Loucy (cell line): ENCODE measurements at regions not wholly inside any gene's neighbourhood (a gene's known extent, or its start where the extent isn't known, plus 50 kb on each side); places are given as distances from the start of the nearest gene placed in this dataset.

ENCODE experiments used
- H2AFZ ChIP-seq: fragments of 200-600 bp; sonication (generic); 2 replicates; pipeline ENCODE4 v1.6.0; 2016; ENCODE audit warnings: antibody characterized with exemption, mild to moderate bottlenecking, low read length, moderate library complexity
- H3F3A ChIP-seq: fragments of 200-600 bp; 2 replicates; pipeline ENCODE4 v1.6.0; 2016; ENCODE audit warnings: antibody characterized with exemption, low read depth, mild to moderate bottlenecking
- H3K27me3 ChIP-seq: fragments of 200-600 bp; sonication (generic); 2 replicates; pipeline ENCODE4 v1.6.1; 2014; ENCODE audit warnings: low read length, mild to moderate bottlenecking; ENCODE audit not compliant: insufficient read depth, poor library complexity, severe bottlenecking
- H3K36me3 ChIP-seq: fragments of 200-600 bp; sonication (generic); 2 replicates; pipeline ENCODE4 v1.6.1; 2016; ENCODE audit warnings: low read length; ENCODE audit not compliant: insufficient read depth
- H3K4me1 ChIP-seq: fragments of 200-600 bp; sonication (generic); 2 replicates; pipeline ENCODE4 v1.5.1; 2014; ENCODE audit warnings: low read length, mild to moderate bottlenecking; ENCODE audit not compliant: insufficient read depth, poor library complexity, severe bottlenecking
- H3K4me2 ChIP-seq: fragments of 200-600 bp; sonication (generic); 2 replicates; pipeline ENCODE4 v1.6.0; 2014; ENCODE audit warnings: antibody characterized with exemption, low read length, low read depth, mild to moderate bottlenecking; ENCODE audit not compliant: poor library complexity, severe bottlenecking
- H3K4me3 ChIP-seq: fragments of 200-600 bp; sonication (generic); 2 replicates; pipeline ENCODE4 v1.5.1; 2014; ENCODE audit warnings: low read length, mild to moderate bottlenecking, mixed read lengths; ENCODE audit not compliant: poor library complexity, severe bottlenecking
- H3K79me2 ChIP-seq: fragments of 200-600 bp; sonication (generic); 2 replicates; pipeline ENCODE4 v1.6.1; 2014; ENCODE audit warnings: low read length; ENCODE audit not compliant: insufficient read depth
- H3K9ac ChIP-seq: fragments of 200-600 bp; sonication (generic); 2 replicates; pipeline ENCODE4 v1.6.0; 2014; ENCODE audit warnings: mild to moderate bottlenecking, low read depth, low read length, moderate library complexity; ENCODE audit not compliant: poor library complexity, severe bottlenecking
- H3K9me2 ChIP-seq: fragments of 200-600 bp; sonication (generic); replicated peaks from 2 replicates; pipeline ENCODE4 v1.6.1; 2016; ENCODE audit warnings: low read depth, low read length, mixed read lengths
- H3K9me3 ChIP-seq: fragments of 200-600 bp; sonication (generic); 2 replicates; pipeline ENCODE4 v1.6.1; 2014; ENCODE audit warnings: mild to moderate bottlenecking, antibody characterized with exemption, low read length, low read depth; ENCODE audit not compliant: insufficient read depth
- H4K20me1 ChIP-seq: fragments of 200-600 bp; sonication (generic); 2 replicates; pipeline ENCODE4 v1.6.0; 2014; ENCODE audit warnings: antibody characterized with exemption, low read length, mild to moderate bottlenecking; ENCODE audit not compliant: insufficient read depth, poor library complexity, severe bottlenecking
- CTCF ChIP-seq: fragments of 200-600 bp; sonication (generic); conservative IDR thresholded peaks from 2 replicates; pipeline ENCODE4 v1.5.1; 2014; ENCODE audit warnings: mild to moderate bottlenecking, antibody characterized with exemption, low read length
- EZH2phosphoT487 ChIP-seq: fragments of 200-600 bp; IDR thresholded peaks from 2 replicates; pipeline ENCODE4 v1.6.1; 2018; ENCODE audit warnings: antibody characterized with exemption, mild to moderate bottlenecking, moderate library complexity, borderline replicate concordance

- no peaks in the 10 kb centered on the region for H3F3A ChIP-seq
- no peaks in the 10 kb centered on the region for H3K9me3 ChIP-seq
- H2AFZ ChIP-seq = no peak overlapping the region
- H3K27me3 ChIP-seq = no peaks in the 10 kb centered on the region
- no peak for TF ChIP-seq EZH2phosphoT487
- no peak overlapping the region for H3K4me3 ChIP-seq
- H3K79me2 ChIP-seq = no peaks in the 10 kb centered on the region
- H3K9ac ChIP-seq = no peak overlapping the region
- H4K20me1 ChIP-seq = no peaks in the 10 kb centered on the region
- no peaks in the 10 kb centered on the region for H3K9me2 ChIP-seq
- H3K36me3 ChIP-seq = no peaks in the 10 kb centered on the region
- H3K4me2 ChIP-seq = no peak overlapping the region
- H3K4me1 ChIP-seq = no peaks in the 10 kb centered on the region
Observed at GRCh38 chr20:6614836-6615235, 152.7 kb upstream of the BMP2 start.

GRCh38 chr20:6613280-6613861, 154.1 kb upstream of the BMP2 start:
- Histone ChIP-seq H3K9ac (no peak overlapping the region), H3K4me1 (no peaks in the 10 kb centered on the region), H3K27me3 (no peaks in the 10 kb centered on the region), H3F3A (no peaks in the 10 kb centered on the region), H4K20me1 (no peaks in the 10 kb centered on the region), H3K4me2 (no peak overlapping the region), H3K4me3 (no peak overlapping the region), H3K9me3 (no peaks in the 10 kb centered on the region), H2AFZ (no peak overlapping the region), H3K79me2 (no peaks in the 10 kb centered on the region), H3K36me3 (no peaks in the 10 kb centered on the region), H3K9me2 (no peaks in the 10 kb centered on the region)
- no peak for TF ChIP-seq CTCF
- TF ChIP-seq EZH2phosphoT487 = no peak

GRCh38 chr20:6612606-6612923, 154.9 kb upstream of the BMP2 start:
- H3K36me3 ChIP-seq = no peaks in the 10 kb centered on the region
- H3K4me2 ChIP-seq = no peak overlapping the region
- no peak for TF ChIP-seq CTCF
- TF ChIP-seq EZH2phosphoT487 = no peak
- H3K4me1 ChIP-seq = no peaks in the 10 kb centered on the region
- H3K79me2 ChIP-seq = no peaks in the 10 kb centered on the region
- H3K9me3 ChIP-seq = no peaks in the 10 kb centered on the region
- H3K9ac ChIP-seq = no peak overlapping the region
- no peak overlapping the region for H3K4me3 ChIP-seq
- no peak overlapping the region for H2AFZ ChIP-seq
- H3K27me3 ChIP-seq = no peaks in the 10 kb centered on the region
- no peaks in the 10 kb centered on the region for H4K20me1 ChIP-seq
- H3K9me2 ChIP-seq = no peaks in the 10 kb centered on the region
- H3F3A ChIP-seq = no peaks in the 10 kb centered on the region

GRCh38 chr20:6611911-6612605, 155.4 kb upstream of the BMP2 start:
- Histone ChIP-seq H3K4me1 (no peaks in the 10 kb centered on the region), H3K4me3 (no peak overlapping the region), H3K27me3 (no peaks in the 10 kb centered on the region), H3K9me3 (no peaks in the 10 kb centered on the region), H3F3A (no peaks in the 10 kb centered on the region), H3K79me2 (no peaks in the 10 kb centered on the region), H3K4me2 (no peak overlapping the region), H2AFZ (no peak overlapping the region), H4K20me1 (no peaks in the 10 kb centered on the region), H3K9me2 (no peaks in the 10 kb centered on the region), H3K9ac (no peak overlapping the region), H3K36me3 (no peaks in the 10 kb centered on the region)
- no peak for TF ChIP-seq EZH2phosphoT487
- no peak for TF ChIP-seq CTCF
